CD4-positive, alpha-beta T cell treated with Interleukin-1 beta for 1 hour (primary cell): ENCODE measurements at regions not wholly inside any gene's neighbourhood (a gene's known extent, or its start where the extent isn't known, plus 50 kb on each side); places are given as distances from the start of the nearest gene placed in this dataset.
"Not testable (repeated sequence)": the region's sequence is repeated elsewhere in the genome, so short reads cannot be mapped to it uniquely, and the experiment has no call there.

ENCODE experiments used
- DNase-seq, 2 donors: peaks; one replicate each; pipeline ENCODE4 v3.0.0-alpha.2; 2020 to 2022

GRCh38 chr17:26881195-26881594, 412.7 kb upstream of the WSB1 start:
- not testable (repeated sequence) for DNase-seq

DNA sequence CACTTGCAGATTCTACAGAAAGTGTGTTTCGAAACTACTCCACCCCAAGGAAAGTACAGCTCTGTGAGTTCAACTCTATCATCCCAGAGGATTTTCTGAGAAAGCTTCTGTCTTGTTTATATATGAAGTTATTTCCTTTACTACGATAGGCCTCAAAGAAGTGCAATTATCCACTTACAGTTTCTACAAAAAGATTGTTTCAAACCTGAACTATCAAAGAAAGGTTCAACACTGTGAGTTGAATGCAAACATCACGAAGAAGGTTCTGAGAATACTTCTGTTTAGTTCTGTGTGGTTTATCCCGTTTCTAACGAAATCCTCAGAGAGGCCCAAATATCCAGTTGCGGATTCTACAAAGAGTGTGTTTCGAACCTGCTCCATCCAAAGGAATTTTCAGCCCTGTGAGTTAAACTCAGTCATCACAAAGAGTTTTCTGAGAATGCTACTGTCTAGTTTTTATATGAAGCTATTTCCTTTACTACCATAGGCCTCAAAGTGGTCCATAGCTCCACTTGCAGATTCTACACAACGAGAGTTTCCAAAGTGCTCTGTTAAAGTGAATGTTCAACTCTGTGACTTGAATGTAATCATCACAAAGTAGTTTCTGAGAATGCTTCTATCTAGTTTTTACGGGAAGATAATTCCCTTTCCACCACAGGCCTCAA, 411.7 kb upstream of the WSB1 start:
- not testable (repeated sequence) for DNase-seq

- not testable (repeated sequence) for DNase-seq
Measured at GRCh38 chr17:26883878-26884740, 409.8 kb upstream of the WSB1 start.

GRCh38 chr17:26884741-26885059, 409.2 kb upstream of the WSB1 start:
- DNase-seq = not testable (repeated sequence)

DNA sequence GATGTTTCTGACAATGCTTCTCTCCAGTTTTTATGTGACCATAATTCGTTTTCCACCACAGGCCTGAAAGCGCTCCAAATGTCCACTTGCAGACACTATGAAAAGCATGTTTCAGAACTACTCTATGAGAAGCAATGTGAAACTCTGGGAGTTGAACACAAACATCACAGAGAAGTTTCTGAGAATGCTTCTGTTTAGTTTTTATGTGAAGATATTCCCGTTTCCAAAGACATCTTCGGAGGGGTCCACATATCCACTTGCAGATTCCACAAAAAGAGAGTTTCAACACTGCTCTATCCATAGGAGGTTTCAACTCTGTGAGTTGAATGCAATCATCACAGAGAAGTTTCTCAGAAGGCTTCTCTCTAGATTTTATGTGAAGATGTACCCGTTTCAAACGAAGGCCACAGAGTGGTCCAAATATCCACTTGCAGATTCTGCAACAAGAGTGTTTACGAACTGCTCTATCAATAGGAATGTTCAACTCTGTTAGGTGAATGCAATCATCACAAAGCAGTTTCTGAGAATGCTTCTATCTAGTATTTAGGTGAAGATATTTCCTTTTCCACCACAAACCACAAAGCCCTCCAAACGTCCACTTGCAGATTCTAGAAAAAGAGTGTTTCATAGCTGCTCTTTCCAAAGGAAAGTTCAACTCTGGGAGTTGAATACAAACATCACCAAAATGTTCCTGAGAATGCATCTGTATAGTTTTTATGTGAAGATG, 408.5 kb upstream of the WSB1 start:
- DNase-seq = peak; percentile 0 to 63
